ENCODE measurements at regions not wholly inside any gene's neighbourhood (a gene's known extent, or its start where the extent isn't known, plus 50 kb on each side); places are given as distances from the start of the nearest gene placed in this dataset.

DNA sequence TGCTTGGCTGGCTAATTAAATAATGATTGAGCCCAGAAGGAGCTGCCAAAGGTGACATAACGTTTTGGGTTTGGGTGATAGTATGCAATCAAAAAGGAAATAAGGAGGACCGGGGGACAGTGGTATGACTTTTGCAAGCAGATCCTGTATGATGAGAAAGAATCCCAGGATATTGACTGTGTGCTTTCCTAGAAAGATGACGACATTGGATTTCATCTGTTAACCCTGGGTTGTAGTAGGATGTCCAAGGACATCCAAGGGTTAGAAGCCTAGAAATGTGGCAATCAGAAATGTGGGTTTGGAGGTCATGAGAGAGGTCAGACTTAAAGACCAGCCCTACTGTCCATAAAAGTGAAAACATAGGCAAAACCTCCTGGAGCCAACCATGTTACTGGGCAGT, 50.3 kb upstream of the HMHB1 start:
- in situ Hi-C loops (cut with HindIII; ENCODE audit: low sequenced_read_pairs) = no loop called here

DNA sequence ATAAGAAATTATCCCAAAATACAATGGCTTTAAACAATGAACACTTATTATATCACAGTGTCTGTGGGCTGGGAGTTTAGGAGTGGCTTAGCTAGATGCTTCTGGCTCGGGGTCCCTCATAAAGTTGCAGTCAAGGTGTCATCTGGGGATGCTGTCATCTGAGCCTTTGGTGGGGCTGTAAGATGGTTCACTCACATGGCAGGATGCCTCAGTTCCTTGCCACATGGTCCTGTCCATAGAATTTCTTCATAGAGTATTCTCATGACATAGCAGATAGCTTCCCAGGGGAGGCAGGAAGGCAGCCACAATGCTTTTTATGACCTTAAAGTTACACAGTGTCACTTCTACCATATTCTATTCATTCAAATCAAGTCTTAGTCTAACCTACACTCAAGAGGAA, 51.2 kb upstream of the HMHB1 start:
- in situ Hi-C loops (cut with HindIII; ENCODE audit: low sequenced_read_pairs) = no loop called here

GRCh38 chr5:143760131-143760505, 51.8 kb upstream of the HMHB1 start:
- in situ Hi-C loops (cut with HindIII; ENCODE audit: low sequenced_read_pairs) = no loop called here

- in situ Hi-C loops (cut with HindIII; ENCODE audit: low sequenced_read_pairs) = no loop called here
These were observed 52.4 kb upstream of the HMHB1 start for GRCh38 chr5:143759396-143760130.

GRCh38 chr5:143758750-143759149, 53.2 kb upstream of the HMHB1 start:
- in situ Hi-C loops (cut with HindIII; ENCODE audit: low sequenced_read_pairs) = no loop called here

GRCh38 chr5:143758015-143758414, 53.9 kb upstream of the HMHB1 start:
- in situ Hi-C loops (cut with HindIII; ENCODE audit: low sequenced_read_pairs) = no loop called here

GRCh38 chr5:143757116-143757515, 54.8 kb upstream of the HMHB1 start:
- in situ Hi-C loops (cut with HindIII; ENCODE audit: low sequenced_read_pairs) = no loop called here

DNA sequence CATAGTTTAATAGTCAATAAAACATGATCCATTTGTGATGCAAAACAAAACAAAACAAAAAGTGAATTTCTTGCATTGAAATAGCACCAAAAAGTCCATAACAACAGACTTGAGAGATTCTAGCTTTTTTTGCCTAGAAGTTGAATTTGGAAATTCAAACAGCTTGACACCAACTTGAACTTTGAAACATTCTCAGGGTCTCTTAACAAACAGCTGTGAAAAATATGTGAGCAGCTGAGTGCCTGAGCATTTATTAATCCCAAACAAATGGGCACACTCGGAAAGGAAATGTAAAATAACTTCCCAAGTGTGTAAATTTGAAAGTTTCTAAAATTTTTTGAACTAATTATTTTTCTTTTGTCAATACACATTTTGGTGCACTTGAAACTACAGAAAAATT, 56.0 kb upstream of the HMHB1 start:
- in situ Hi-C loops (cut with HindIII; ENCODE audit: low sequenced_read_pairs) = no loop called here

DNA sequence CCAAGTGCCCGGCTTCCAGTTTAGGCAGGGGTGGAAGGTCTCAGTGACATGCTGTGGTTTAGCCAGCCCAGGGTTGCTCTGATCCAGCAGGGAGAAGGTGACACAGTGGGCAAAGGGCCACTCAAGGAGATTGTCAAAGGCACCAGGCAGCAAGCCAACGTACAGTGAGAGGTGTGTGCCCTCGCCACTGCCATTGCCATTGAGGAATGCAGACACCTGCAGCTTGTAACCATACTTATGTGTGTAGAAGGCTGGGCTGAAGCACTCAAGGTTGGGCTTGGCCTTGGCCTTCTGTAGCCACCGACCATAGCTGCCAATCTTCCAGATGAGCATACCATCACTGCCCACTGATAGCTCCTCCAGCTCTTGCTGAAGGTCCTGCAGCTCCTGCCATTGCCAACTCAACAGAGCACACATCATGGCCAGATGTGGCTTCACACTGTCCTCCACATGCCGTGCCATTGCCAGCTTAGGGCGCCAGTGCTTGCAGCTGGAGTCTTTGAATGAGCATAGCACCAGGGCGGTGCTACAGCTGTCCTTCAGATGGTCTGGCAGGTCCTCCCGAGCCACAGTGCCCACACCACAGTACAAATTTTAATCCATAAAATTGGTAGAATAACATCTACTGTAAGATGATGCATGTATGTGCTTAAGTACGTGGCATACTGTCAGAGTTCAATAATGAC, 59.7 kb upstream of the HMHB1 start:
- in situ Hi-C loops (cut with HindIII; ENCODE audit: low sequenced_read_pairs) = no loop called here

- in situ Hi-C loops (cut with HindIII; ENCODE audit: low sequenced_read_pairs) = no loop called here
These were observed 60.6 kb upstream of the HMHB1 start for GRCh38 chr5:143751342-143751741.

- in situ Hi-C loops (cut with HindIII; ENCODE audit: low sequenced_read_pairs) = no loop called here
These were observed 62.3 kb upstream of the HMHB1 start for GRCh38 chr5:143749581-143750205.

- in situ Hi-C loops (cut with HindIII; ENCODE audit: low sequenced_read_pairs) = no loop called here
These were observed 63.4 kb upstream of the HMHB1 start for GRCh38 chr5:143748516-143748915.

DNA sequence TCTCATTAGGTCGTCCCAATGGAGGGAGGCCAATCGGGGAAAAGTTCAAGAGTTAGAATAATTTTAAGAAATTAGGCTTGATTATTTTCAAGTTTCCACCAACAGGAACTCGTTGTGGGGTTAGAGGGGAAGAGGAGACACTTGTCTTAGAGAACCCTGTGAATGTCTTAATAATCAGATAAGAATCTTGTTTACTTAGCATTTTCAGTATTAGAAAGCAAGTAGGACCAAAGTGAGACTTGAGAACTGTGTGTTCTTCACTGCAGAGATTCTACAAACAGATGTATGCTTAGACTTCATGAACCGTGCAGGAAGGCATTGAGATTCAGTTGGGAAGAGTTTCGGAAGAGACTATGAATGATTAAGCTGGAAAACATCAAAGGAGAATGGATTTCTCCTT, 69.0 kb upstream of the HMHB1 start:
- in situ Hi-C loops (cut with HindIII; ENCODE audit: low sequenced_read_pairs) = no loop called here

DNA sequence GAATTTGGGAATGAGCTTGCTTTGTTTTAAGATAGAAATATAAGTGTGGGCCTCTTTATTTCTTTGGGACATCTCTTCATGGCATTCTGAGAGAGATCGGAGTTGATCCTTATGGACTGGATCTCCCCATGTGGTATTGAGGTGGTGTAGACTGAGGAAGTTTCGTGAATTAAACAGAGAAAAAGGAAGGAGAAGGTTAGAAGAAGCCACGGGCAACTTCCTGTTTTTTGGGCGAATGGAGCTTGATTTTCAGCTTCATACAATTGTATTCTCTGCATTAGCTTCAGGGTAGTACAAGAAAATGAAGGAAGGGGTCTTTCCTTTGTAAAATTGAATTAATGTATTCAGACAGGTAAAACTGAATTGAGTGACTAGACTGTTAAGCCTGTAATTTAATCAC, 70.5 kb upstream of the HMHB1 start:
- in situ Hi-C loops (cut with HindIII; ENCODE audit: low sequenced_read_pairs) = no loop called here

DNA sequence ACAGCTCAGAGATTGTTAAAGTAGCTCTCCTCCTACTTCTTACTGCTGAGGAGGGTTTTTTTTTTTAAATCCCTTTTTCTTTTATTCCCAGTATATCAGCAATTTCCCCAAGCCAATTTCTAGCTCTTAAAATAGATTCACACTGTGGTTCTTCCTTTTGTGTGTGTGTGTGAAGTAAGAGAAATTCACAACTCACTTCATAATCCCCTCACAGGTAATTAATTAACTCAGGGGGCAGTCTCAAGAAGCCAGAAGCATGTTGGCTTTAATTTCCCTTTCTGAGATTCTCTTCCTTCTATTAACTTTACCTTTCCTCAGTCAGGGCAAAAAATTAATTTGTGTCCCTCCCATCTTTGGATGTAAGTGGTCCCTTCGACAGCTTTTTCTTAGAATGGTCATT, 71.0 kb upstream of the HMHB1 start:
- in situ Hi-C loops (cut with HindIII; ENCODE audit: low sequenced_read_pairs) = no loop called here

DNA sequence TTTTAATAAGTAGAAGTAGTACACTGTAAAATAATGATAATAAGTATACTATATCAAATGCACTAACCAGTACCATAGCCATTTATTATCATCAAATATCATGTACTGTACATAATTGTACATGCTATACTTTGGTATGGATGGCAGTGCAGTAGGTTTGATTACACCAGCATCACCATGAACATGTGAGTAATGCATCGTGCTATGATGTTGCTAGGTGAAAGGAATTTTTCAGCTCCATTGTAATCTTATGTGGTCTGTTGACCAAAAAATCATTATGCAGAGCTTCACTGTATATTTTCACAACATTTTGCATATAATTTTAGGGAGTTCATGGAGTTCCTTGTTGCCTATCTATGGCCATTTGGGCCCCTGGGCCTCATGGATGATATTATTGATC, 72.2 kb upstream of the HMHB1 start:
- in situ Hi-C loops (cut with HindIII; ENCODE audit: low sequenced_read_pairs) = no loop called here

DNA sequence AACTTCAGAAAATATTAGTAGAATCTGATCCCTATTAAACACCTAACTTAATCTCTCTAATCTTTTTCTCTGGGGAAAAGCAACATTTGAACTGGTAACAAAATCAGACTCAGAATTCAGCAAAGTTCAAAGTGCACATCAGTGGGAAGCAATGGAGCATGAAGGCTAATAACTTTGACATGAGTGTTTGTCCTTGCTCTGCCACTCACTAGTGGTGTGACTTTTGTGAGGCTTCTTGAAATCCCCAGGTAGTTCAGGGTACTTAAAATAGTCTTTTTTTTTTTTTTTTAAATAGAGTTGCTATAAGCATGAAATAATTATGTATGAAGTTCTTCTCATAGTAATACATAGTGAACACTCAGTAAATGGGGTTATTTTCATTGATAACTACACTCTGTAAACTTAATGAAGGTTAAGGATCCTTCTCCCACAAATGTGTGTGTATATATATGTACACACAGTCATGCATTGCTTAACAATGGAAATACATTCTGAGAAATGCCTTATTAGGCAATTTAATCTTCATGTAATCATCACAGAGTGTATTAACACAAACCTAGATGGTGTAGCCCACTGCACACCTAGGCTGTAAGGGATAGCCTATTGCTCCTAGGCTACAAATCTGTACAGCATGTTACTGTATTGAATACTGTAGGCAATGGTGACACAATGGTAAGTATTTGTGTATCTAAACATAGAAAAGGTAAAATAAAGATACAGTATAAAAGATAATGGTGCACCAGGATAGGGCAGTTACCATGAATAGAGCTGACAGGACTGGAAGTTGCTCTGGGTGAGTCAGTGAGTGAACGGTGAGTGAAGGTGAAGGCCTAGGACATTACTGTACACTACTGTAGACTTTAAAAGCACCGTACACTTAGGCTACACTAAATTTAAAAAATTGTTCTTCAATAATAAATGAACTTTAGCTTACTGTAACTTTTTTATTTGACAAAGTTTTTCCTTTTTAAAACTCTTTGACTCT, 73.3 kb upstream of the HMHB1 start:
- in situ Hi-C loops (cut with HindIII; ENCODE audit: low sequenced_read_pairs) = no loop called here

DNA sequence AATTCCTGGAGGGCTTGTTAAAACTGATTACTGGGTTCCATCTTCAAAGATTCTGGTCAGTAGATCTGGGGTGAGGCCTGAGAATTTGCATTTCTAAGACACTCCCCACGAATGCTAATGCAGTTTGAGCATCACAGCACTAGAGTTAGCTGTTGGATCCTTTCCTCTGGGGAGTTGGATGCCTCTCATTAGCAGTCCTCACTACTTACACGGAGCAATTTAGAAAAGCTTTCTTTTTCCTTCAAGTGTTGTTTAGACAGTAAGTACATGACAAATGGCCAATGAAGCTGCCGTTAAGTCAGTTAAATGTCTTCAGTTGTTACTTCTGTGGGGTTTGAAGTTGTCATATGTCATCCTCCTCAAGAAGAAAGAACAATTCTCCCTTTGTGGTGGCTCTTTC, 74.9 kb upstream of the HMHB1 start:
- in situ Hi-C loops (cut with HindIII; ENCODE audit: low sequenced_read_pairs) = no loop called here

GRCh38 chr5:143734456-143734780, 77.5 kb upstream of the HMHB1 start:
- in situ Hi-C loops (cut with HindIII; ENCODE audit: low sequenced_read_pairs) = no loop called here

DNA sequence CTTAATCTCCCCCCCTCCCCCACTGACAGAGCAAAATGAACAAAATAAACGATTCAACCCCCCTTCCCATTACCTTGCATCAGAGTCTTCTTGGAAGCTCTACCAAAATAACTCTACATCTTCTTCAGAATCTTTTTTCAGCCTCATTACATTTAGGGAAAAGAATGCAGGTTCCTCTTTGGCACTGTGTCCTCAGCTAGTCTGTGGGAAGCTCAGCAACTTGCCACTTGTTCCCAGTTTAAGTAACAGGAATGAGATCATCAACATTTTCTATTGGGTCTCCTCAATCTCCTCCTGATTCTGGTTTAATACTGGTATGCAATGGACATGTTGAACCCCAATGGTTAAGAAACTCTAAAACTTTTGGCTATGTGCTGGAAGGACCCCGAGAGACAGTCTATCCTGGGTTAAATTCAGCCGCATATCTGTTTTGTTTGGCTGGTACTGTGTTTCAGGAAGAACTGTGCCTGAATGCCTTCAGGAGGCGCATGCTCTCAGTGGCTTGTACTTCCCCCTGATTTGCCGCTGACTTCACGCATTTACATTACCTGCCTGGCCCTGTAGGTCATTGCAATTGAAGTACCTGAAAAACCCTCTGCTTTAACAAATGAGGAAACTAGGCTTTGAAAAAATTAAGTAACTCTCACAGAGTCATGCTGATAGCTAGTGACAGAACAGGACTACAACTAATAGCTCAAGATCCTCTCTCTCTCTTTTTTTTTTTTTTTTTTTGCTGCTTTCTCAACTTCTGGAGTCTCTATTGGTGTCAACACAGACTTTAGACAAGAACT, 78.1 kb upstream of the HMHB1 start:
- in situ Hi-C loops (cut with HindIII; ENCODE audit: low sequenced_read_pairs) = no loop called here

- in situ Hi-C loops (cut with HindIII; ENCODE audit: low sequenced_read_pairs) = no loop called here
These were observed 79.6 kb upstream of the HMHB1 start for GRCh38 chr5:143732402-143732801.

Data from DLD1 (cell line).